ENCODE measurements at regions not wholly inside any gene's neighbourhood (a gene's known extent, or its start where the extent isn't known, plus 50 kb on each side); places are given as distances from the start of the nearest gene placed in this dataset.

- no peak overlapping the region for H3K4me3 ChIP-seq (ENCODE audit: low read length in 3 of 3)
- no peak for DNase-seq
- no peak for TF ChIP-seq CTCF (IDR thresholded peaks at IDR 0.05; ENCODE audit: borderline replicate concordance, extremely low read depth, insufficient read depth)
- H3K9me3 ChIP-seq (ENCODE audit: control insufficient read depth in 2 of 3, insufficient read depth in 1 of 3, low read length in 3 of 3): no peaks in the 10 kb centered on the region
- no peak overlapping the region for H3K27ac ChIP-seq (ENCODE audit: low read depth in 2 of 2, low read length in 2 of 2)
- intact Hi-C loops (cut with DNase I): no loop called here
- no peaks in the 10 kb centered on the region for H3K4me1 ChIP-seq (ENCODE audit: control insufficient read depth in 2 of 3, insufficient read depth in 2 of 3, low read depth in 1 of 3, low read length in 3 of 3)
- no peak overlapping the region for H3K9ac ChIP-seq (ENCODE audit: low read length in 3 of 3)
- FAIRE-seq: no peak
- H3K36me3 ChIP-seq (ENCODE audit: control insufficient read depth in 2 of 3, insufficient read depth in 3 of 3, low read length in 3 of 3): no peaks in the 10 kb centered on the region
- no peaks in the 10 kb centered on the region for H3K27me3 ChIP-seq (ENCODE audit: control insufficient read depth, insufficient read depth, low read length)
These were observed 440.7 kb downstream of the MTX2 start for GRCh38 chr2:176709991-176710390.

- DNase-seq: no peak
- no peak overlapping the region for H3K27ac ChIP-seq (ENCODE audit: low read depth in 2 of 2, low read length in 2 of 2)
These were observed 441.5 kb downstream of the MTX2 start for GRCh38 chr2:176710657-176711186.

DNA sequence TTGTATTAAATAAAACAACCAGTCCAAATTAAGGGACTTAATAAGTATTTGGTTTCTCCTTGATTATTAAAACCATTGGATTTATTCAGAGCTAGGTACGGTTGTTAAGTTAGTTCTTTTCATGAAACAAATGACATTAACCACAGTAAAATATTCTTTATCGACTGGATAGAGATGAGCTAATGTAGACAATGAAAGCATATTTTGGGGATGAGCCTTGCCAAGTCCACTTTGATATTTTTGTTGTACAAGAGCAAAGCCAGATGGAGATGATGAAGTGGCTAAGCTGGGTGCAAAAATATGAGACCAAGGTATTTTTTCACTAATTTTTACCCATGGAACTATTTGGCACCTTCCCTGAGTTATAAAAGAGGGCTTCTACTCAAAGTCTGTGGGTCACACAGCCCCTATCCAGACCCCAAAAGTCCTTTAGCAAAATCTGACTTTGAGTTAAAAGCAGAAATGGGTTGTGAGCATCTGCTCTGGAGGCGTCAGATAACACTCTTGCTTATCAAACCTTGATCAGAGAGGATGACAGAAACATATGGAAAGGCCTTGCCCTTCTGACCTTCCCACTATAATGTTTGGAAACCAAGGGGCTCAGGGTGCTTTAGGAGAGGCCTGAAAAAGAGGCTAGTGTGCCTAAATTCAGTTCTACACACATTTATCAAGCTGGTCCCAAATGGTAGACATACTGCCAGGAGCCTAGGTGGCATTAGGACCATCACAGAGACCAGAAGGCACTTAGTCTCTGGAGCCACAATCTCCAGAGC, 456.8 kb downstream of the MTX2 start:
- H3K36me3 ChIP-seq (ENCODE audit: control insufficient read depth in 2 of 3, insufficient read depth in 3 of 3, low read length in 3 of 3): no peaks in the 10 kb centered on the region
- H3K4me1 ChIP-seq (ENCODE audit: control insufficient read depth in 2 of 3, insufficient read depth in 2 of 3, low read depth in 1 of 3, low read length in 3 of 3): no peaks in the 10 kb centered on the region
- H3K27me3 ChIP-seq (ENCODE audit: control insufficient read depth, insufficient read depth, low read length): no peaks in the 10 kb centered on the region
- intact Hi-C loops (cut with DNase I): no loop called here
- no peak for DNase-seq
- TF ChIP-seq CTCF (IDR thresholded peaks at IDR 0.05; ENCODE audit: borderline replicate concordance, extremely low read depth, insufficient read depth): no peak
- no peak overlapping the region for H3K4me3 ChIP-seq (ENCODE audit: low read length in 3 of 3)
- no peak for FAIRE-seq
- H3K27ac ChIP-seq (ENCODE audit: low read depth in 2 of 2, low read length in 2 of 2): no peak overlapping the region
- no peak overlapping the region for H3K9ac ChIP-seq (ENCODE audit: low read length in 3 of 3)
- H3K9me3 ChIP-seq (ENCODE audit: control insufficient read depth in 2 of 3, insufficient read depth in 1 of 3, low read length in 3 of 3): no peaks in the 10 kb centered on the region

More at GRCh38 chr2:176710657-176711186, 441.5 kb downstream of the MTX2 start:
- Histone ChIP-seq H3K4me1 (ENCODE audit: control insufficient read depth in 2 of 3, insufficient read depth in 2 of 3, low read depth in 1 of 3, low read length in 3 of 3) (no peaks in the 10 kb centered on the region), H3K27me3 (ENCODE audit: control insufficient read depth, insufficient read depth, low read length) (no peaks in the 10 kb centered on the region), H3K9me3 (ENCODE audit: control insufficient read depth in 2 of 3, insufficient read depth in 1 of 3, low read length in 3 of 3) (no peaks in the 10 kb centered on the region), H3K4me3 (ENCODE audit: low read length in 3 of 3) (no peak overlapping the region), H3K9ac (ENCODE audit: low read length in 3 of 3) (no peak overlapping the region), H3K36me3 (ENCODE audit: control insufficient read depth in 2 of 3, insufficient read depth in 3 of 3, low read length in 3 of 3) (no peaks in the 10 kb centered on the region)
- intact Hi-C loops (cut with DNase I): no loop called here
- no peak for FAIRE-seq
- TF ChIP-seq CTCF (IDR thresholded peaks at IDR 0.05; ENCODE audit: borderline replicate concordance, extremely low read depth, insufficient read depth): no peak
